ENCODE measurements at regions not wholly inside any gene's neighbourhood (a gene's known extent, or its start where the extent isn't known, plus 50 kb on each side); places are given as distances from the start of the nearest gene placed in this dataset.

GRCh38 chr9:115978091-115978490, 175.5 kb upstream of the PAPPA start:
- Histone ChIP-seq H3K36me3 (ENCODE audit: insufficient read depth) (no peaks in the 10 kb centered on the region), H2AFZ (ENCODE audit: low read depth) (no peak overlapping the region), H4K20me1 (ENCODE audit: insufficient read depth) (no peaks in the 10 kb centered on the region), H3K27me3 (ENCODE audit: insufficient read depth, low read depth) (no peaks in the 10 kb centered on the region), H3K4me3 (IDR thresholded peaks at IDR 0.05; ENCODE audit: insufficient read depth, low read depth, low read length) (no peak overlapping the region), H3K4me2 (no peak overlapping the region), H3K4me1 (ENCODE audit: low read depth, poor library complexity, severe bottlenecking) (no peaks in the 10 kb centered on the region), H3K27ac (no peak overlapping the region), H3K9ac (no peak overlapping the region), H3K79me2 (ENCODE audit: insufficient read depth, low read depth) (no peaks in the 10 kb centered on the region)
- no peak for TF ChIP-seq CTCF (conservative IDR thresholded peaks at IDR 0.05; ENCODE audit: low read depth, low read length)

- no peaks in the 10 kb centered on the region for H4K20me1 ChIP-seq (ENCODE audit: insufficient read depth)
- H3K27me3 ChIP-seq (ENCODE audit: insufficient read depth, low read depth) = no peaks in the 10 kb centered on the region
- no peak overlapping the region for H3K9ac ChIP-seq
- H3K36me3 ChIP-seq (ENCODE audit: insufficient read depth) = no peaks in the 10 kb centered on the region
- H2AFZ ChIP-seq (ENCODE audit: low read depth) = no peak overlapping the region
- no peak for TF ChIP-seq CTCF (conservative IDR thresholded peaks at IDR 0.05; ENCODE audit: low read depth, low read length)
- no peaks in the 10 kb centered on the region for H3K79me2 ChIP-seq (ENCODE audit: insufficient read depth, low read depth)
- no peak overlapping the region for H3K27ac ChIP-seq
- no peak overlapping the region for H3K4me2 ChIP-seq
- no peak overlapping the region for H3K4me3 ChIP-seq (IDR thresholded peaks at IDR 0.05; ENCODE audit: insufficient read depth, low read depth, low read length)
- no peaks in the 10 kb centered on the region for H3K4me1 ChIP-seq (ENCODE audit: low read depth, poor library complexity, severe bottlenecking)
These were observed 174.9 kb upstream of the PAPPA start for GRCh38 chr9:115978659-115979096.

- no peak overlapping the region for H3K4me2 ChIP-seq
- no peaks in the 10 kb centered on the region for H3K79me2 ChIP-seq (ENCODE audit: insufficient read depth, low read depth)
- H3K36me3 ChIP-seq (ENCODE audit: insufficient read depth) = no peaks in the 10 kb centered on the region
- no peaks in the 10 kb centered on the region for H3K27me3 ChIP-seq (ENCODE audit: insufficient read depth, low read depth)
- H3K4me1 ChIP-seq (ENCODE audit: low read depth, poor library complexity, severe bottlenecking) = no peaks in the 10 kb centered on the region
- H2AFZ ChIP-seq (ENCODE audit: low read depth) = no peak overlapping the region
- H3K9ac ChIP-seq = no peak overlapping the region
- no peak overlapping the region for H3K4me3 ChIP-seq (IDR thresholded peaks at IDR 0.05; ENCODE audit: insufficient read depth, low read depth, low read length)
- H4K20me1 ChIP-seq (ENCODE audit: insufficient read depth) = no peaks in the 10 kb centered on the region
- no peak overlapping the region for H3K27ac ChIP-seq
- TF ChIP-seq CTCF (conservative IDR thresholded peaks at IDR 0.05; ENCODE audit: low read depth, low read length) = no peak
These were observed 173.5 kb upstream of the PAPPA start for GRCh38 chr9:115980054-115980453.

- no peaks in the 10 kb centered on the region for H4K20me1 ChIP-seq (ENCODE audit: insufficient read depth)
- no peak overlapping the region for H3K4me2 ChIP-seq
- H3K4me3 ChIP-seq (IDR thresholded peaks at IDR 0.05; ENCODE audit: insufficient read depth, low read depth, low read length) = no peak overlapping the region
- H3K9ac ChIP-seq = no peak overlapping the region
- no peak for TF ChIP-seq CTCF (conservative IDR thresholded peaks at IDR 0.05; ENCODE audit: low read depth, low read length)
- H3K27me3 ChIP-seq (ENCODE audit: insufficient read depth, low read depth) = no peaks in the 10 kb centered on the region
- no peaks in the 10 kb centered on the region for H3K36me3 ChIP-seq (ENCODE audit: insufficient read depth)
- no peak overlapping the region for H2AFZ ChIP-seq (ENCODE audit: low read depth)
- no peak overlapping the region for H3K27ac ChIP-seq
- H3K4me1 ChIP-seq (ENCODE audit: low read depth, poor library complexity, severe bottlenecking) = no peaks in the 10 kb centered on the region
- no peaks in the 10 kb centered on the region for H3K79me2 ChIP-seq (ENCODE audit: insufficient read depth, low read depth)
These were observed 173.1 kb upstream of the PAPPA start for GRCh38 chr9:115980502-115980901.
